ENCODE measurements at regions not wholly inside any gene's neighbourhood (a gene's known extent, or its start where the extent isn't known, plus 50 kb on each side); places are given as distances from the start of the nearest gene placed in this dataset.

GRCh38 chr4:79551555-79551954, 143.5 kb upstream of the GK2 start:
- TF ChIP-seq CTCF (conservative IDR thresholded peaks at IDR 0.05 in 1 of 2, IDR thresholded peaks at IDR 0.05 in 1 of 2; ENCODE audit: low read depth in 1 of 2, low read length in 2 of 2) (no peak), EZH2 (IDR thresholded peaks at IDR 0.05; ENCODE audit: low read length, missing control alignments) (no peak)
